Muscle layer of duodenum (tissue), 2 donors: ENCODE measurements at regions not wholly inside any gene's neighbourhood (a gene's known extent, or its start where the extent isn't known, plus 50 kb on each side); places are given as distances from the start of the nearest gene placed in this dataset.

Source experiments
- H3K27ac ChIP-seq: one replicate; pipeline ENCODE4 v1.7.0; 2013; ENCODE audit warnings: mild to moderate bottlenecking, low read length
- H3K27me3 ChIP-seq: one replicate; pipeline ENCODE4 v1.7.0; 2013; ENCODE audit warnings: low read depth, mild to moderate bottlenecking, control low read depth, low read length
- H3K36me3 ChIP-seq, 2 donors: one replicate each; pipeline ENCODE4 v1.7.0; 2013; ENCODE audit warnings: low read length in 2 of 2, control low read depth in 1 of 2, mild to moderate bottlenecking in 1 of 2; ENCODE audit not compliant: insufficient read depth in 2 of 2, control insufficient read depth in 1 of 2
- H3K4me1 ChIP-seq, 2 donors: one replicate each; pipeline ENCODE4 v1.7.0; 2013; ENCODE audit warnings: low read length in 2 of 2, mild to moderate bottlenecking in 2 of 2, control low read depth in 1 of 2, moderate library complexity in 1 of 2; ENCODE audit not compliant: insufficient read depth in 2 of 2, control insufficient read depth in 1 of 2
- H3K4me3 ChIP-seq, 2 donors: one replicate each; pipeline ENCODE4 v1.7.0; 2013; ENCODE audit warnings: low read length in 2 of 2, low read depth in 1 of 2, mild to moderate bottlenecking in 1 of 2
- H3K9me3 ChIP-seq, 2 donors: one replicate each; pipeline ENCODE4 v1.7.0; 2013; ENCODE audit warnings: low read length in 2 of 2, control low read depth in 1 of 2, mild to moderate bottlenecking in 1 of 2; ENCODE audit not compliant: control insufficient read depth in 1 of 2
- donor health status: healthy.

DNA sequence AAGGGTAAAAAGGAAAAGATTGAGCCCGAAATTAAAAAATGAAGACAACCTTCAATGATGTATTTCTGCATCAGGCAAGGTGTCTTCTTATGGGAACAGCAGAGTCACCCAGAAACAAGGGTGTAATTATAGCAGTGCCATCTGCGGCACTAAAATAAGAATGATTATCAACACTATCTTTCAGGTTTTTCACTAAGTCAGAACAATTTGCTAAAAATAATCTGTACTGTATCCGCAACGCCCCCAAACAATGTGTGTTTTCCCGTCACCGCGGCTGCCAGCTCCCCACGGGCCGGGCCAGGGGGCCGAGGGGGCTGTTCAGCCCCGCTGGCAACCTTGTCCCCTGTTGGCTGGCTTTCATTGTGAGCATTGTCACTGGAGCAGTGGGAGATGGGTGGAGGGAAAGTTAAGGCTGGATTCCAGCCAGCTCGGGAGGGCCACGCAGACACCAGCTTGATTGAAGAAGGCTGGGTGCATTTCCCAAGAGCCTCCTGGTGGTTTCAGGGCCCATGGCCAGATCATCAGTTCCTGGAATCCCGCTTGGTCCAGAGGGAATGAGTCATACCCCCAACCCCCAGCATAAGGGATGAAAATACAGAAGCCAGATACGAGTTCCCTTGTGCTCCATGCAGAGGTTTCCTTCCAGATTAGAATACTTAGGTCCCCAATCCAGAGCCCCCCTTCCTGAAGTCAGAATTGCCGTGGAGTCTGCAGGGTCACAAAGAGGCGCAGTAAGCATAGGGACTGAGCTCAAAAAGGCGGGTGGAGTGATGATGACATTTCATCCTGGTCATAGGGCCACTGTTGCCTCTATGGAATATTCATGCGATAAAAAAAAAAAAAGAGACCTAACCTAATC lies 90.2 kb upstream of the KLF13 start:
- Histone ChIP-seq H3K4me3 (peak overlapping the region; percentile 23 to 42), H3K27ac (peak overlapping the region; percentile 92), H3K4me1 (peaks cover 14 to 20% of the 10 kb centered on the region in 2 donors), H3K27me3 (no peaks in the 10 kb centered on the region), H3K36me3 (no peaks in the 10 kb centered on the region), H3K9me3 (no peaks in the 10 kb centered on the region)

DNA sequence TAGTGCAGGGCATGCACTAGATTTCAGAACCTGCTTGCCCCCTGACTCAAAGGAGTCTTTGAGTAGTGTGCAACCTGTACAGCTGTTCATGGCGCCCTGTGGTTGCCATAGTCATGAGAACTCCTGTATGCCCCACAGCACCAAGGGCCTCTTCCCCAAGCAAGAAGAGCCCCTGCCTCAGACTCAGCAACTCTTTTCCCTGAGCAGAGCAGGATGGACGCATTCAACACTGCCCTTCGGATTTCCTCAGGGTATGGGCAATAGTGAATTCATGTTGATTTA lies 89.7 kb upstream of the KLF13 start:
- peak overlapping the region in 1 of 2 donors; percentile 42 for H3K4me3 ChIP-seq
- H3K27me3 ChIP-seq: no peaks in the 10 kb centered on the region
- peaks cover 14 to 20% of the 10 kb centered on the region in 2 donors for H3K4me1 ChIP-seq
- no peaks in the 10 kb centered on the region for H3K36me3 ChIP-seq
- peak overlapping the region; percentile 92 for H3K27ac ChIP-seq
- H3K9me3 ChIP-seq: no peaks in the 10 kb centered on the region

DNA sequence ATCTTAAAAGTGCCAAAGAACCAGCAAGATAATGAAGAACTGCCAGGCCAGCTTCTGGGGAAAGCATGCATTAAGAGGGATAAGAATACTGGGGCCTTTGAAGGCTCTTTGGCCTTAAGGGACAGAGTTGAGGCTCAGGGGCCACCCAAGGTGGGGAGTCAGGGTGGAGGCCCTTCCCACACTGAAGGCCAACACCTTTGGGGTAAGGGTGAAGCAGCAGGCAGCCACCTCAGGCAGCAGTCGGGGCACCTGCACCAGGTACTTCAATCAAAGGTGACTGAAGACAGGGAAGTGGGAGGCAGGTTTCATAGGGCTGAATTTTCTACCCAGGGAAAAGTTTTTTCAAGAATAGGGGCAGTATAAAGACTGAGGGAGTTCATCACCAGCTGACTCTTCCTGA lies 87.7 kb upstream of the KLF13 start:
- Histone ChIP-seq H3K4me3 (no peak overlapping the region), H3K9me3 (no peaks in the 10 kb centered on the region), H3K36me3 (no peaks in the 10 kb centered on the region), H3K27ac (no peak overlapping the region), H3K27me3 (no peaks in the 10 kb centered on the region), H3K4me1 (peaks cover 14 to 20% of the 10 kb centered on the region in 2 donors)

DNA sequence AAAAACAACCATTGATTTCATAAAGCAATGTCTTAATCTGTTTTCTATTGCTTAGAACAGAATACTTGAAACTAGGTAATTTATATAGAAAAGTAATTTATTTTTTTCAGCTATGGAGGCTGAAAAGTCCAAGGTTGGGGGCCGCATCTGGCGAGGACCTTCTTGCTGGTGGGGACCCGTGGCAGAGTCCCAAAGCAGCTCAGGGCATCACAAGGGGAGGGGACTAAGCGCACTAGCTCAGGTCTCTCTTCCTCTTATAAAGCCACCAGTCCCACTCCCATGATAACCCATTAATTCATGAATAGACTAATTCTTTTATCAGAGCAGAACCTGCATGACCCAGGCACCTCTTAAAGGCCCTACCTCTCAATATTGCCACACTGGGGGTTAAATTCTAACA lies 87.2 kb upstream of the KLF13 start:
- Histone ChIP-seq H3K4me1 (peaks cover 14 to 20% of the 10 kb centered on the region in 2 donors), H3K27ac (no peak overlapping the region), H3K27me3 (no peaks in the 10 kb centered on the region), H3K36me3 (no peaks in the 10 kb centered on the region), H3K9me3 (no peaks in the 10 kb centered on the region), H3K4me3 (no peak overlapping the region)

DNA sequence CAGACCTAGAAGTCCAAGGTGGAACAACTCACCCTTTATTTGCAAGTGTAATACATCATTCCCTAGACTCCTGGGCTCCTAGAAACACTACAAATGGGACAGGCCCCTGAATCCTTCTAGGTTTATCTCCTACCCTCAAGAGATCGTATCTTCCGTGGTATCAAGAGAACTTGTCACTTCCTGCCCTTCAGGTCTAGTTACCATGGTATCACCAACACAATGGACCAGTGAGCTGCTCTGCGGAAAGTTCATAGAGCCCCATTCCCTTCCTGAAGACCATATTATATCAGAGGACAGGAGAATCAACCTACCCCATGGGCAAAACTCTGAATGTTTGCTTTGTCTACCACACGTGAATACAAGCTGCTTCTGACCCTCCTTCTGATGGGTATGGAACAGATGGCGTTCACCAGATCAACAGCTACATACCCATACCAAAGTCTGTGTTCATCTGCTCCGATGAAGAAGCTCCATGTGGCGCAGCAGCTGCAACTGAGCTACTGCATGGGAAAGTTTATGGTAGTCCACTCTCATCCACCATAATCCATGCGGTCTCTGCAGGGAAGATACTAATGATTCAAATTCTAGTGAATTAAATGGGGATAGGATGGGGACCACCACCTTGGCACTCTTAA lies 84.6 kb upstream of the KLF13 start:
- Histone ChIP-seq H3K4me3 (no peak overlapping the region), H3K9me3 (no peaks in the 10 kb centered on the region), H3K36me3 (no peaks in the 10 kb centered on the region), H3K27ac (no peak overlapping the region), H3K4me1 (peaks cover 3% of the 10 kb centered on the region in 2 donors), H3K27me3 (no peaks in the 10 kb centered on the region)

DNA sequence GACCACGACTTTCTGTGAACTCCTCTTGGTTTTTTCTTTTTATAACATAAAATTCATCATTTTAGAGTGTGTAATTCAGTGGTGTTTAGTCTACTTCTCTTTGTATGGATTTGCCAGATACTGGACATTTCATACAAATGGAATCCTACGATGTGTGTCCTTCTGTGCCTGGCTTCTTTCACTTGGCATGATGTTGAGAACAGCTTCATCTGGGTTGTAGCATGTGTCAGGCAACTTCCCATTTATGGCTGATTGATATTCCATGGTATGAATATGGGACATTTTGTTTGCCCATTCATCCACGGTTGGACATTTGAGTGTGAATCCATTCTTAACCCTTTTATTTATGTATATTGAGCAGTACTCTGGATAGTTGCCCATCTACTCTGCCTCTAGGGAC lies 82.7 kb upstream of the KLF13 start:
- no peak overlapping the region for H3K4me3 ChIP-seq

DNA sequence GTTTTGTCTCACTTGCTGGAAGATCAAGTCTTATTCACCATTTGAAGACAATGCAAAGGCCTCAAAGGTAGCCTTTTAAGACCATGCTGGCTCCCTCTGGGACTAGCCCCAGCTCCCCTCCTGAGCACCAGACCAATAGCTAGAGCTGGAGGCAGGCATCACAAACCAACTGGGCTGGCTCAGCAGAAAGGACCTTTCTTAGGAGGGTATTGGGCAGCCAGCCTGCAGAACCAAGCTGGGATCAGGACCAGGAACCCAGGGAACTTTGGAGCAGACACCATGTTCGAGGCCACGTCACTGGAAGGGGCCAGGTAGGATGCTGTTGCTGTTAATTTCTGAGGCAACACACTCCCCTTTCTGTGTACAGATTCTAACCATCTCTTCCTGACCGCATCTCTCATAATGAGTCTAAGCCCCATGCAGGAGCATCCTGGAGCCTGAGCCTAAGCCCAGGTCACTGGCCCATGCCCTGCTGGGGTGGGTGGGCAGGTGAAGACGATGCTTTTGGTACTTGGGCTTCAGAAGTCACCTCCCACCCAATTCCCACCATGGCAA lies 81.4 kb upstream of the KLF13 start:
- no peaks in the 10 kb centered on the region for H3K27me3 ChIP-seq
- H3K9me3 ChIP-seq: no peaks in the 10 kb centered on the region
- no peaks in the 10 kb centered on the region for H3K36me3 ChIP-seq
- H3K27ac ChIP-seq: no peak overlapping the region
- no peak overlapping the region for H3K4me3 ChIP-seq
- no peaks in the 10 kb centered on the region for H3K4me1 ChIP-seq

More for the DNA sequence above, 82.7 kb upstream of the KLF13 start:
- Histone ChIP-seq H3K27me3 (no peaks in the 10 kb centered on the region), H3K4me1 (no peaks in the 10 kb centered on the region), H3K36me3 (no peaks in the 10 kb centered on the region), H3K27ac (no peak overlapping the region), H3K9me3 (no peaks in the 10 kb centered on the region)

DNA sequence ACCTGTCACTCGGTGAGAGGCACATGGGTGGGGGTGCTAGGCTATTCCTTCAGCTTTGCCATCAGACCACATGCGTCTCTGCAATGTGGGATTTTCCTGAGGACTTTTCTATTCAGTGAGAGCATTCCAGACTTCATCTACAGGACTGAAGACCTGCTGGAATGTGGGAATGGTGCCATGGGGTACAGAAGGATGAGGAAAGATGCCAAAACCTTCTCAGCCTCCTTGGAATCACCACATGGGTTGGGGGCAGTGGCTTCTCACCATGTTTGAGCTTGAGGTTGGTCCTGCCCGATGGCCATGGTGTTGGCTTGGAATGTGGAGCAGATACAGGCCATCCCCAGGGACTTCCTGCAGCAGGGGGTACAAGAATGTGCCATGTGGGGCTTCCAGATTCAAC lies 80.9 kb upstream of the KLF13 start:
- Histone ChIP-seq H3K27me3 (no peaks in the 10 kb centered on the region), H3K27ac (no peak overlapping the region), H3K9me3 (no peaks in the 10 kb centered on the region), H3K36me3 (no peaks in the 10 kb centered on the region), H3K4me3 (no peak overlapping the region), H3K4me1 (no peaks in the 10 kb centered on the region)

DNA sequence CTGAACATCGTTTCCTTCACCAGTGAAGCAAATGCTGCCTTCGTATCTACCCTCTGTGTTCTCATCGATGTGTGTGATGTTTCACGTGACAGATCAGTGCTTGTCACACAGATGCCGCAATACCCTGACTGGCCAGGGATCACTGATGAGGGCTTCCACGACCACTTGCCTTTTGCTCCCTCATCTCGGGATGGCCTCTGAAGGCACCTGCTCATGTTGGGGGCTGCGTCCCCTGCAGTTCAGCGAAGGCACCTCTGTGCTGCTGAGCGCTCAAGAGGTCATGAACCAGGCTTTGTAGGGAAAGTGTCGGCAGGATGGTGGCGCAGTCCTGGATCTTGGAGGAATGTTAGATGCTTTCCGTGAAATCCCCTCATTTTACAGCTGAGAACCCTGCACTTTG lies 79.2 kb upstream of the KLF13 start:
- Histone ChIP-seq H3K27ac (no peak overlapping the region), H3K4me1 (no peaks in the 10 kb centered on the region), H3K36me3 (no peaks in the 10 kb centered on the region), H3K9me3 (no peaks in the 10 kb centered on the region), H3K4me3 (no peak overlapping the region), H3K27me3 (no peaks in the 10 kb centered on the region)

DNA sequence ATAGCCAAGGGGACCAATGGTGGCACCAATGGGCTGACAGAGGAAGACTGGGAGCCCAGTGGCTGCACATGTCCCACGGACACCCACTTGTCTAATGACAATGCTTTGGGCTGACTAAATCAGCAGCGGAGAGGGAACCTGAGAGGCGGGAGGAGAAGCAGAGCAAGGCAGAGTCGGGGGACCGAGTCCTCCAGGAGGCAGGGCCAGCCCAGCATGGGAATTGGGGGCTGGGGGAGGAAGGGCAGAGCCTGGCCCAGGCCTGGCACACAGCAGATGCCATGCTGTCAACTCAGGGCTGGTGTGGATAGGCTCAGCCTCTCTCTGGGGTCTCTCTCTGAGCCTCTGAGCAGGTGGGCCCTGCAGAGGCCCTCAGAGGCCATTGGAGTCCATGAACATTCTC lies 78.4 kb upstream of the KLF13 start:
- no peaks in the 10 kb centered on the region for H3K4me1 ChIP-seq
- no peaks in the 10 kb centered on the region for H3K9me3 ChIP-seq
- H3K27ac ChIP-seq: no peak overlapping the region
- H3K4me3 ChIP-seq: no peak overlapping the region
- H3K36me3 ChIP-seq: no peaks in the 10 kb centered on the region
- H3K27me3 ChIP-seq: no peaks in the 10 kb centered on the region

DNA sequence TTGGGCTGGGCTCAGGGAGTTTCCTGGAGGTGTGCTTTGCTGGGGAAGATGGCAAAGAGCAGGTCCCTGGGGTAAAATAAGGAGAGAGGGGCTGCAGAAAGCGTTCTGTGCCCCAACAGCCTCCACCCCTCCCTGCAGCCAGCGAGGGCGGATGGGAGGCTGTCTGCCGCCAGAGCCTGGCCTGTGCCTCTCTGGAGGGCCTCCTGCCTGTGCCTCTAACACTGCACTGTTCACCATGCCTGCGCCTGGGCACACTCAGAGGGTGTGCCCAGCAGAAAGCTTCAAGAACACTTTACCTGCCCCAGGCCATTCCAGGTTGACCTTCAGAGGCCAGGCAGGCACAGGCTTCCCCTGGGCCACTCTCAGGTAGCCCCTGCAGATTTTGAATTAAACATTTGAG lies 77.7 kb upstream of the KLF13 start:
- H3K4me3 ChIP-seq: no peak overlapping the region
- no peak overlapping the region for H3K27ac ChIP-seq
- no peaks in the 10 kb centered on the region for H3K36me3 ChIP-seq
- H3K27me3 ChIP-seq: no peaks in the 10 kb centered on the region
- H3K9me3 ChIP-seq: no peaks in the 10 kb centered on the region
- no peaks in the 10 kb centered on the region for H3K4me1 ChIP-seq
